Trophoblast cell (in vitro differentiated cells and primary cell): ENCODE measurements at regions not wholly inside any gene's neighbourhood (a gene's known extent, or its start where the extent isn't known, plus 50 kb on each side); places are given as distances from the start of the nearest gene placed in this dataset.

Experiments
- DNase-seq, 2 donors: peaks; one replicate each; pipeline ENCODE4 v3.0.0-alpha.2; 2016
- H2AFZ ChIP-seq: 2 replicates; pipeline ENCODE4 v1.6.1; 2013; ENCODE audit warnings: low read length, moderate library complexity, mild to moderate bottlenecking; ENCODE audit not compliant: insufficient read depth, poor library complexity
- H2AK5ac ChIP-seq: 2 replicates; pipeline ENCODE4 v1.6.1; 2013; ENCODE audit warnings: mild to moderate bottlenecking, low read length
- H2BK120ac ChIP-seq: 2 replicates; pipeline ENCODE4 v1.6.1; 2013; ENCODE audit warnings: low read length, mild to moderate bottlenecking, moderate library complexity; ENCODE audit not compliant: insufficient read depth, poor library complexity
- H2BK12ac ChIP-seq: 2 replicates; pipeline ENCODE4 v1.6.1; 2013; ENCODE audit warnings: mild to moderate bottlenecking, low read length, moderate library complexity
- H2BK5ac ChIP-seq: 2 replicates; pipeline ENCODE4 v1.6.1; 2013; ENCODE audit warnings: low read length, low read depth, moderate library complexity, mild to moderate bottlenecking; ENCODE audit not compliant: poor library complexity
- H3K14ac ChIP-seq: 2 replicates; pipeline ENCODE4 v1.6.1; 2013; ENCODE audit warnings: mild to moderate bottlenecking, low read length
- H3K18ac ChIP-seq: 2 replicates; pipeline ENCODE4 v1.6.1; 2013; ENCODE audit warnings: mild to moderate bottlenecking, low read length
- H3K23ac ChIP-seq: 2 replicates; pipeline ENCODE4 v1.6.1; 2013; ENCODE audit warnings: low read length
- H3K27ac ChIP-seq: 2 replicates; pipeline ENCODE4 v1.5.1; 2013; ENCODE audit warnings: low read depth, mild to moderate bottlenecking, inconsistent platforms, low read length, moderate library complexity
- H3K27me3 ChIP-seq: 2 replicates; pipeline ENCODE4 v1.6.1; 2013; ENCODE audit warnings: inconsistent platforms, mild to moderate bottlenecking, low read length, moderate library complexity; ENCODE audit not compliant: insufficient read depth
- H3K36me3 ChIP-seq, 2 experiments: 1 replicate in 1 of 2; 2 replicates in 1 of 2; pipeline ENCODE4 v1.6.1; 2013; ENCODE audit warnings: low read length in 2 of 2, mild to moderate bottlenecking in 2 of 2, moderate library complexity in 1 of 2; ENCODE audit not compliant: insufficient read depth in 2 of 2, control insufficient read depth in 1 of 2
- H3K4ac ChIP-seq: 2 replicates; pipeline ENCODE4 v1.6.1; 2013; ENCODE audit warnings: low read depth, mild to moderate bottlenecking, low read length, moderate library complexity
- H3K4me1 ChIP-seq, 2 experiments: 1 replicate in 1 of 2; 2 replicates in 1 of 2; pipeline ENCODE4 v1.6.1; 2013; ENCODE audit warnings: low read length in 2 of 2, mild to moderate bottlenecking in 2 of 2, moderate library complexity in 1 of 2; ENCODE audit not compliant: insufficient read depth in 2 of 2, control insufficient read depth in 1 of 2
- H3K4me2 ChIP-seq: 2 replicates; pipeline ENCODE4 v1.6.1; 2013; ENCODE audit warnings: inconsistent platforms, mild to moderate bottlenecking, low read length, moderate library complexity
- H3K4me3 ChIP-seq: 2 replicates; pipeline ENCODE4 v1.5.1; 2013; ENCODE audit warnings: mild to moderate bottlenecking, low read depth, low read length, inconsistent platforms
- H3K79me1 ChIP-seq: one replicate; pipeline ENCODE4 v1.6.1; 2013; ENCODE audit warnings: low read length
- H3K79me2 ChIP-seq: 2 replicates; pipeline ENCODE4 v1.6.1; 2013; ENCODE audit warnings: low read length, mild to moderate bottlenecking; ENCODE audit not compliant: control insufficient read depth, insufficient read depth, poor library complexity
- H3K9ac ChIP-seq: 2 replicates; pipeline ENCODE4 v1.6.1; 2013; ENCODE audit warnings: mild to moderate bottlenecking, low read length
- H3K9me3 ChIP-seq: 2 replicates; pipeline ENCODE4 v1.6.1; 2013; ENCODE audit warnings: low read depth, mild to moderate bottlenecking, control low read depth, inconsistent platforms, low read length; ENCODE audit not compliant: insufficient read depth
- H4K12ac ChIP-seq: 2 replicates; pipeline ENCODE4 v1.6.1; 2013; ENCODE audit warnings: low read depth, mild to moderate bottlenecking, low read length, moderate library complexity
- H4K8ac ChIP-seq: 2 replicates; pipeline ENCODE4 v1.6.1; 2013; ENCODE audit warnings: low read depth, mild to moderate bottlenecking, low read length, moderate library complexity
- H4K91ac ChIP-seq: one replicate; pipeline ENCODE4 v1.6.1; 2013; ENCODE audit warnings: low read depth, mild to moderate bottlenecking, low read length, moderate library complexity
- WGBS: extraction: QIAGEN DNeasy Blood & Tissue Kit; methylation state at CpG from one replicate; pipeline ENCODE4 v1.1.7; 2013; ENCODE audit warnings: missing lambda C conversion rate; ENCODE audit not compliant: insufficient read length, insufficient coverage; ENCODE audit errors: extremely low coverage; 5-methylcytosine and 5-hydroxymethylcytosine counted together

DNA sequence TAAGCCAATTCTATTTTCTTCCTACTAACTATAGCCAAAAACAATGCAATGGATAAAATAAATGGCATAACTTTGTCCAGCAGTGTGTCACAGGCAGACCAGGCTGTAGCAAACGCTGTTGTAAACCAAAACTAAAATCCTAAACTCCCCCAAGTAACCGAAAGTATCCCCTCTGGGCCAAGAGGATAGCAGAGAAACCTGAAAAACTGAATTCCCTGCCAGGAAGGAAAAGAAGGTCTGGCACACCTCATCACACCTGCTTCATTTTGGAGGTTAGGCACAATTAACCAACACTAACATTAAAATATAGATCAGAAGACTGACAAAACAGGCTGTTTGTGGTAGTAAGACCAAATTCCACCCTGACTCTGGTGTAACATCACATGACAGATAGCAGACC, 356.8 kb upstream of the C1orf87 start:
- no CpG with 5 or more reads among the region's 2 CpGs for WGBS

DNA sequence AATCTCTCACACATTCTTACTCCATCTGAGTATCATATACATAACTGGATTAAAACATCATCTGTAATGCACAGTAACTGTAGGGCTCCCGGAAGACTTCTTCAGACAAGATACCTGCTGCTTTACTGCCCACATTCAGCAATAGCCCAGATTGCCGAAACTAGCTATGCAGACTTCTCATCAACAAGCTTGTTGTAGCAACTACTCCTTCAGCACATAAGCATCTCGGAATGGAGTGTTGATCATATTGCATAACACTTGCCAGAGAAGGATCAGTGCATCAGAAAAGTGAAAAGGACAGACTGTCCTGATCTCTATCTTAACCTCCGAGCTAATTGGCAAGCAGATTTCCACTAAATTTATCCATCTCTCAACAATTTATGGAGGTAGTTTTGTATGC, 354.6 kb upstream of the C1orf87 start:
- DNase-seq: peak; percentile 2 to 55
- H3K23ac ChIP-seq: no peak overlapping the region
- H3K4me1 ChIP-seq: no peaks in the 10 kb centered on the region
- H3K18ac ChIP-seq: no peak overlapping the region
- H2BK5ac ChIP-seq: no peak overlapping the region
- no peak overlapping the region for H3K9ac ChIP-seq
- no peak overlapping the region for H4K91ac ChIP-seq
- no peak overlapping the region for H2AFZ ChIP-seq
- H3K4ac ChIP-seq: no peak overlapping the region
- H4K12ac ChIP-seq: no peak overlapping the region
- no peaks in the 10 kb centered on the region for H3K27me3 ChIP-seq
- H2BK12ac ChIP-seq: no peak overlapping the region
- no peak overlapping the region for H3K4me3 ChIP-seq
- no peaks in the 10 kb centered on the region for H3K9me3 ChIP-seq
- H3K79me1 ChIP-seq: no peaks in the 10 kb centered on the region
- no peaks in the 10 kb centered on the region for H3K36me3 ChIP-seq
- no peak overlapping the region for H4K8ac ChIP-seq
- H3K14ac ChIP-seq: no peak overlapping the region
- no peak overlapping the region for H3K4me2 ChIP-seq
- H3K27ac ChIP-seq: no peak overlapping the region
- H3K79me2 ChIP-seq: no peaks in the 10 kb centered on the region
- H2BK120ac ChIP-seq: no peak overlapping the region
- WGBS: no CpG with 5 or more reads among the region's 4 CpGs
- H2AK5ac ChIP-seq: no peak overlapping the region

More for the DNA sequence above, 356.8 kb upstream of the C1orf87 start:
- Histone ChIP-seq H3K27ac (no peak overlapping the region), H4K12ac (no peak overlapping the region), H3K79me2 (no peaks in the 10 kb centered on the region), H3K4me3 (no peak overlapping the region), H3K36me3 (no peaks in the 10 kb centered on the region), H2BK120ac (no peak overlapping the region), H4K8ac (no peak overlapping the region), H3K23ac (no peak overlapping the region), H3K9ac (no peak overlapping the region), H4K91ac (no peak overlapping the region), H3K79me1 (no peaks in the 10 kb centered on the region), H2BK5ac (no peak overlapping the region), H2AK5ac (no peak overlapping the region), H3K18ac (no peak overlapping the region), H3K9me3 (peaks cover 3% of the 10 kb centered on the region), H2BK12ac (no peak overlapping the region), H3K4ac (no peak overlapping the region), H3K27me3 (no peaks in the 10 kb centered on the region), H3K4me2 (no peak overlapping the region), H2AFZ (no peak overlapping the region), H3K14ac (no peak overlapping the region), H3K4me1 (no peaks in the 10 kb centered on the region)
- no peak for DNase-seq

DNA sequence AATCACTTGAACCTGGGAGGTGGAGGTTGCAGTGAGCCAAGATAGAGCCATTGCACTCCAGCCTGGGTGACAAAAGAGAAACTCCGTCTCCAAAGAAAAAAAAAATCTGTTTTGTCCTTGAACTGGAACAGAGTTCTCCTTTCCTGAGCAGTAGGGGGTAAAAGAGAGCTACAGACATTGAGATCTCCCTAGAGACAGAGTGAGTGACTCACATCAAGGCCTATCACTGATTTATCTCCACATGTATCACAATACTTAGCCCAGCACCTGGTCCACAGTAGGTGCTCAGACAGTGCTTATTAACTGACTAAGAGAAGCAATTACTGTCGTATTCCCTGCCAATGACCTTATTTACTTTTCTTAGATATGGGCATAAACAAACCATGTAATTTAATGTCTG, 354.1 kb upstream of the C1orf87 start:
- no peak overlapping the region for H2BK120ac ChIP-seq
- peak in 1 of 2 donors; percentile 32 for DNase-seq
- no peak overlapping the region for H3K18ac ChIP-seq
- H3K27me3 ChIP-seq: no peaks in the 10 kb centered on the region
- H3K14ac ChIP-seq: no peak overlapping the region
- H3K4me2 ChIP-seq: no peak overlapping the region
- no peak overlapping the region for H4K91ac ChIP-seq
- H2BK5ac ChIP-seq: no peak overlapping the region
- H3K79me2 ChIP-seq: no peaks in the 10 kb centered on the region
- no peak overlapping the region for H4K8ac ChIP-seq
- H3K36me3 ChIP-seq: no peaks in the 10 kb centered on the region
- no peaks in the 10 kb centered on the region for H3K9me3 ChIP-seq
- no CpG with 5 or more reads among the region's 2 CpGs for WGBS
- H3K79me1 ChIP-seq: no peaks in the 10 kb centered on the region
- H3K4ac ChIP-seq: no peak overlapping the region
- no peak overlapping the region for H3K9ac ChIP-seq
- no peaks in the 10 kb centered on the region for H3K4me1 ChIP-seq
- no peak overlapping the region for H2AFZ ChIP-seq
- H3K27ac ChIP-seq: no peak overlapping the region
- no peak overlapping the region for H3K4me3 ChIP-seq
- no peak overlapping the region for H4K12ac ChIP-seq
- H2AK5ac ChIP-seq: no peak overlapping the region
- H3K23ac ChIP-seq: no peak overlapping the region
- H2BK12ac ChIP-seq: no peak overlapping the region

DNA sequence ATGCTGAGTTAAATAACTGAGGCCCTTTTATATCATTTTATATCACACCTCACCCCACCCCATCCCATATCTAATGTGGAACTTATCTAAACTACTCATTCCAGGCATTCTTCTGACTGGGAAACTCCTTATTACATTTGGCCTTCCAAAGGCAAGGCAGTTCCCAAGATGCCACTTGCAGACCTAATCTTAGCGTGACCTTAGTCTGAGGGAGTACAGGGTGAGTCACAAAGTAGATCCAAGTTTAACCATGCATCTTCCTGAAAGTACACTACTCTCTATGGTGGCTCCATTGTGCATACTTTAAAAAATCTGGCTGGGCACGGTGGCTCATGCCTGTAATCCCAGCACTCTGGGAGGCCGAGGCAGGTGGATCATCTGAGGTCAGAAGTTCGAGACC, 353.6 kb upstream of the C1orf87 start:
- Histone ChIP-seq H3K79me1 (no peaks in the 10 kb centered on the region), H3K14ac (no peak overlapping the region), H3K27ac (no peak overlapping the region), H3K36me3 (no peaks in the 10 kb centered on the region), H3K9ac (no peak overlapping the region), H3K4me2 (no peak overlapping the region), H2AK5ac (no peak overlapping the region), H3K79me2 (no peaks in the 10 kb centered on the region), H2AFZ (no peak overlapping the region), H3K4me1 (no peaks in the 10 kb centered on the region), H2BK120ac (no peak overlapping the region), H4K12ac (no peak overlapping the region), H3K18ac (no peak overlapping the region), H3K9me3 (no peaks in the 10 kb centered on the region), H3K4me3 (no peak overlapping the region), H2BK12ac (no peak overlapping the region), H4K91ac (no peak overlapping the region), H2BK5ac (no peak overlapping the region), H3K4ac (no peak overlapping the region), H4K8ac (no peak overlapping the region), H3K23ac (no peak overlapping the region), H3K27me3 (no peaks in the 10 kb centered on the region)
- no peak for DNase-seq
- no CpG with 5 or more reads among the region's 4 CpGs for WGBS
